Esophagus squamous epithelium (tissue), 4 donors: ENCODE measurements at regions not wholly inside any gene's neighbourhood (a gene's known extent, or its start where the extent isn't known, plus 50 kb on each side); places are given as distances from the start of the nearest gene placed in this dataset.

Experiments used
- POLR2A ChIP-seq, 4 donors: fragments of 450-650 bp; IDR thresholded peaks; one replicate each; pipeline ENCODE4 v1.6.1; 2017; ENCODE audit warnings: antibody characterized with exemption in 4 of 4, mild to moderate bottlenecking in 4 of 4, moderate library complexity in 3 of 4
- TF ChIP-seq, protein P1 (sequence below), 6 experiments: fragments of 450-650 bp in 4 of 6; fragments of 200-600 bp in 2 of 6; sonication (generic) in 2 of 6; IDR thresholded peaks; one replicate each; pipeline ENCODE4 v1.5.1; 2016 to 2019; ENCODE audit warnings: antibody characterized with exemption in 6 of 6, mild to moderate bottlenecking in 4 of 6, moderate library complexity in 4 of 6

DNA sequence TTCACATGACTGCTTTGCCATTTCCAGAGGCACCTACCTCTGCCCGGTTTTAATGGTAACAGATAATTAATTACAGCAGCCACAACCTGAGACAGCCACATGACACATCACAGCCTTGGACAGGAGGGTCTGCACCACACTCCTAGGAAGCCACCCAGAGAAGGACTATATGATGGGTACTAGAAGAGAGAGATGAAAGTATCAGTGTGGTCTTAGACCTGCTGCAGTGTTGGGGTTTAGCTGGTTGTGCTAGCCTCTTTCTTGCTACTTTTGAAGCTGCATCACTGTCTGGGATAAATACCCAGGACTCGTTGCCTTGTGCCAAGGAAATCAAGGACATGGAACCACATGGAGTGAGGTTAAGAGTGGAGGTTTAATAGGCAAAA is 266.4 kb downstream of the ICE1 start:
- TF ChIP-seq, protein P1, sequence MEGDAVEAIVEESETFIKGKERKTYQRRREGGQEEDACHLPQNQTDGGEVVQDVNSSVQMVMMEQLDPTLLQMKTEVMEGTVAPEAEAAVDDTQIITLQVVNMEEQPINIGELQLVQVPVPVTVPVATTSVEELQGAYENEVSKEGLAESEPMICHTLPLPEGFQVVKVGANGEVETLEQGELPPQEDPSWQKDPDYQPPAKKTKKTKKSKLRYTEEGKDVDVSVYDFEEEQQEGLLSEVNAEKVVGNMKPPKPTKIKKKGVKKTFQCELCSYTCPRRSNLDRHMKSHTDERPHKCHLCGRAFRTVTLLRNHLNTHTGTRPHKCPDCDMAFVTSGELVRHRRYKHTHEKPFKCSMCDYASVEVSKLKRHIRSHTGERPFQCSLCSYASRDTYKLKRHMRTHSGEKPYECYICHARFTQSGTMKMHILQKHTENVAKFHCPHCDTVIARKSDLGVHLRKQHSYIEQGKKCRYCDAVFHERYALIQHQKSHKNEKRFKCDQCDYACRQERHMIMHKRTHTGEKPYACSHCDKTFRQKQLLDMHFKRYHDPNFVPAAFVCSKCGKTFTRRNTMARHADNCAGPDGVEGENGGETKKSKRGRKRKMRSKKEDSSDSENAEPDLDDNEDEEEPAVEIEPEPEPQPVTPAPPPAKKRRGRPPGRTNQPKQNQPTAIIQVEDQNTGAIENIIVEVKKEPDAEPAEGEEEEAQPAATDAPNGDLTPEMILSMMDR (IDR thresholded peaks at IDR 0.05): no peak
- TF ChIP-seq POLR2A (IDR thresholded peaks at IDR 0.05): no peak
